SK-N-MC (cell line): ENCODE measurements at regions not wholly inside any gene's neighbourhood (a gene's known extent, or its start where the extent isn't known, plus 50 kb on each side); places are given as distances from the start of the nearest gene placed in this dataset.

ENCODE experiments used
- DNase-seq: peaks from one replicate; pipeline ENCODE4 v3.0.0-alpha.2; 2011; ENCODE audit warnings: low read depth, low spot score
- H3K27ac ChIP-seq: fragments of 200-600 bp; sonication (generic); 2 replicates; pipeline ENCODE4 v1.5.1; 2016; ENCODE audit warnings: mixed run types
- H3K36me3 ChIP-seq: fragments of 200-600 bp; sonication (generic); 2 replicates; pipeline ENCODE4 v1.6.1; 2017; ENCODE audit warnings: antibody characterized with exemption, low read length, mixed read lengths; ENCODE audit not compliant: insufficient read depth
- H3K4me3 ChIP-seq: fragments of 200-600 bp; sonication (generic); 2 replicates; pipeline ENCODE4 v1.5.1; 2016
- H3K9ac ChIP-seq: fragments of 200-600 bp; sonication (generic); 2 replicates; pipeline ENCODE4 v1.8.0; 2017; ENCODE audit warnings: mixed run types, mixed read lengths; ENCODE audit not compliant: insufficient read length
- H3K9me3 ChIP-seq: fragments of 200-600 bp; sonication (generic); 2 replicates; pipeline ENCODE4 v1.6.1; 2017; ENCODE audit warnings: low read depth, mild to moderate bottlenecking, antibody characterized with exemption, low read length, moderate library complexity, mixed read lengths
- EZH2 ChIP-seq: fragments of 200-600 bp; sonication (generic); IDR thresholded peaks from one replicate; pipeline ENCODE4 v1.6.1; 2017; ENCODE audit warnings: antibody characterized with exemption
- FOXP2 ChIP-seq: optimal IDR thresholded peaks from 2 replicates; pipeline ENCODE3; 2011; ENCODE audit warnings: mild to moderate bottlenecking, moderate library complexity; ENCODE audit not compliant: insufficient read depth; ENCODE audit errors: extremely low read length, control extremely low read depth
- POLR2AphosphoS5 ChIP-seq: IDR thresholded peaks from 2 replicates; pipeline ENCODE4 v1.6.1; 2012; ENCODE audit warnings: mild to moderate bottlenecking, low read depth, low read length, borderline replicate concordance

DNA sequence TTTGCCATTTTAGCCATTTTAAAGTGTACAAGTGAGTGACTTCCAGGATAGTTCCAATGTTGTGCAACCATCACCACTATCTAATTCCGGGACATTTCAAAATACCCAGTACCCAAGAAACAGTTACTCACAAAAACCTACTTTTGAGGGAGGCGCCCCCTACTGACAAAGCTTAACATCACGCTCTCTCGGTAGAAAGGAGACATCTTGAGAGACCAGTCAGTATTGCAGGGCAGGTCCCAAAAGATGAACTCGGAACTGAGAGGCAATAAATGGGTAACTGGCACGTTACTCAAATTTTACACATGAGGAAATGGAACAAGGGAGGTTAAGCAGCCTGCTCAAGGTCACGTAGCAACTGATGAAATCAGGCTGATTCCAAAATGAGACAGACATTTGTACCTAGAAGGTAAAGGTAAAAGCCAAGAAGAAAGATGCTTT is 50.0 kb upstream of the POU2AF1 start:
- no peaks in the 10 kb centered on the region for H3K36me3 ChIP-seq
- H3K9ac ChIP-seq: no peak overlapping the region
- no peak overlapping the region for H3K4me3 ChIP-seq
- no peaks in the 10 kb centered on the region for H3K9me3 ChIP-seq
- no peak for TF ChIP-seq POLR2AphosphoS5
- no peak for TF ChIP-seq FOXP2
- TF ChIP-seq EZH2: no peak
- no peak overlapping the region for H3K27ac ChIP-seq
- peak; percentile 48 for DNase-seq
